ENCODE measurements at regions not wholly inside any gene's neighbourhood (a gene's known extent, or its start where the extent isn't known, plus 50 kb on each side); places are given as distances from the start of the nearest gene placed in this dataset.

GRCh38 chr1:25034736-25035522, 104.9 kb upstream of the RUNX3 start:
- H3K36me3 ChIP-seq (ENCODE audit: control insufficient read depth in 2 of 2, insufficient read depth in 2 of 2, low read length in 1 of 2): no peaks in the 10 kb centered on the region
- H3K27ac ChIP-seq (ENCODE audit: low read depth in 1 of 2, low read length in 1 of 2): no peak overlapping the region
- H3K9me3 ChIP-seq (ENCODE audit: control insufficient read depth in 2 of 2, insufficient read depth in 1 of 2, low read length in 1 of 2): no peaks in the 10 kb centered on the region
- H3K4me3 ChIP-seq (ENCODE audit: low read length in 2 of 2): no peak overlapping the region
- peaks cover 15 to 64% of the 10 kb centered on the region in 2 donors for H3K4me1 ChIP-seq (ENCODE audit: control insufficient read depth in 2 of 2, insufficient read depth in 2 of 2, low read length in 2 of 2)
- H3K27me3 ChIP-seq (ENCODE audit: control insufficient read depth in 2 of 2, insufficient read depth in 1 of 2, low read length in 1 of 2): no peaks in the 10 kb centered on the region
- WGBS: 69% methylated on average over 14 of the region's 14 CpGs
- no peak for DNase-seq (ENCODE audit: low read depth in 6 of 9, low spot score in 9 of 9)

- peaks cover 0 to 4% of the 10 kb centered on the region in 2 donors for H3K27me3 ChIP-seq (ENCODE audit: control insufficient read depth in 2 of 2, insufficient read depth in 1 of 2, low read length in 1 of 2)
- peaks cover 23 to 71% of the 10 kb centered on the region in 2 donors for H3K4me1 ChIP-seq (ENCODE audit: control insufficient read depth in 2 of 2, insufficient read depth in 2 of 2, low read length in 2 of 2)
- H3K9me3 ChIP-seq (ENCODE audit: control insufficient read depth in 2 of 2, insufficient read depth in 1 of 2, low read length in 1 of 2): no peaks in the 10 kb centered on the region
- WGBS: 35% methylated on average over 28 of the region's 28 CpGs
- no peak overlapping the region for H3K4me3 ChIP-seq (ENCODE audit: low read length in 2 of 2)
- DNase-seq (ENCODE audit: low read depth in 6 of 9, low spot score in 9 of 9): peak in 1 of 9 donors; percentile 42
- no peak overlapping the region for H3K27ac ChIP-seq (ENCODE audit: low read depth in 1 of 2, low read length in 1 of 2)
- H3K36me3 ChIP-seq (ENCODE audit: control insufficient read depth in 2 of 2, insufficient read depth in 2 of 2, low read length in 1 of 2): no peaks in the 10 kb centered on the region
Observed at GRCh38 chr1:25033828-25034705, 104.0 kb upstream of the RUNX3 start.

GRCh38 chr1:25033030-25033827, 103.2 kb upstream of the RUNX3 start:
- Histone ChIP-seq H3K27me3 (ENCODE audit: control insufficient read depth in 2 of 2, insufficient read depth in 1 of 2, low read length in 1 of 2) (peaks cover 0 to 9% of the 10 kb centered on the region in 2 donors), H3K27ac (ENCODE audit: low read depth in 1 of 2, low read length in 1 of 2) (no peak overlapping the region), H3K36me3 (ENCODE audit: control insufficient read depth in 2 of 2, insufficient read depth in 2 of 2, low read length in 1 of 2) (no peaks in the 10 kb centered on the region), H3K4me1 (ENCODE audit: control insufficient read depth in 2 of 2, insufficient read depth in 2 of 2, low read length in 2 of 2) (peaks cover 27 to 79% of the 10 kb centered on the region in 2 donors), H3K9me3 (ENCODE audit: control insufficient read depth in 2 of 2, insufficient read depth in 1 of 2, low read length in 1 of 2) (peaks cover 0 to 4% of the 10 kb centered on the region in 2 donors), H3K4me3 (ENCODE audit: low read length in 2 of 2) (no peak overlapping the region)
- 71% methylated on average over 12 of the region's 12 CpGs for WGBS
- no peak for DNase-seq (ENCODE audit: low read depth in 6 of 9, low spot score in 9 of 9)

GRCh38 chr1:25031966-25032667, 102.0 kb upstream of the RUNX3 start:
- H3K27ac ChIP-seq (ENCODE audit: low read depth in 1 of 2, low read length in 1 of 2): peak overlapping the region; percentile 38 to 72
- 41% methylated on average over 21 of the region's 21 CpGs for WGBS
- H3K36me3 ChIP-seq (ENCODE audit: control insufficient read depth in 2 of 2, insufficient read depth in 2 of 2, low read length in 1 of 2): no peaks in the 10 kb centered on the region
- H3K4me3 ChIP-seq (ENCODE audit: low read length in 2 of 2): no peak overlapping the region
- H3K27me3 ChIP-seq (ENCODE audit: control insufficient read depth in 2 of 2, insufficient read depth in 1 of 2, low read length in 1 of 2): peaks cover 0 to 9% of the 10 kb centered on the region in 2 donors
- peaks cover 29 to 79% of the 10 kb centered on the region in 2 donors for H3K4me1 ChIP-seq (ENCODE audit: control insufficient read depth in 2 of 2, insufficient read depth in 2 of 2, low read length in 2 of 2)
- peak in 1 of 9 donors; percentile 58 for DNase-seq (ENCODE audit: low read depth in 6 of 9, low spot score in 9 of 9)
- H3K9me3 ChIP-seq (ENCODE audit: control insufficient read depth in 2 of 2, insufficient read depth in 1 of 2, low read length in 1 of 2): peaks cover 0 to 4% of the 10 kb centered on the region in 2 donors

- H3K27me3 ChIP-seq (ENCODE audit: control insufficient read depth in 2 of 2, insufficient read depth in 1 of 2, low read length in 1 of 2): peaks cover 0 to 9% of the 10 kb centered on the region in 2 donors
- H3K4me1 ChIP-seq (ENCODE audit: control insufficient read depth in 2 of 2, insufficient read depth in 2 of 2, low read length in 2 of 2): peaks cover 29 to 81% of the 10 kb centered on the region in 2 donors
- peaks cover 0 to 4% of the 10 kb centered on the region in 2 donors for H3K9me3 ChIP-seq (ENCODE audit: control insufficient read depth in 2 of 2, insufficient read depth in 1 of 2, low read length in 1 of 2)
- no peak for DNase-seq (ENCODE audit: low read depth in 6 of 9, low spot score in 9 of 9)
- no peaks in the 10 kb centered on the region for H3K36me3 ChIP-seq (ENCODE audit: control insufficient read depth in 2 of 2, insufficient read depth in 2 of 2, low read length in 1 of 2)
- WGBS: 63% methylated on average over 8 of the region's 8 CpGs
- peak overlapping the region in 1 of 2 donors; percentile 38 for H3K27ac ChIP-seq (ENCODE audit: low read depth in 1 of 2, low read length in 1 of 2)
- no peak overlapping the region for H3K4me3 ChIP-seq (ENCODE audit: low read length in 2 of 2)
Observed at GRCh38 chr1:25031601-25031965, 101.5 kb upstream of the RUNX3 start.

- H3K4me3 ChIP-seq (ENCODE audit: low read length in 2 of 2): no peak overlapping the region
- no peak overlapping the region for H3K27ac ChIP-seq (ENCODE audit: low read depth in 1 of 2, low read length in 1 of 2)
- 67% methylated on average over 6 of the region's 6 CpGs for WGBS
- peaks cover 29 to 88% of the 10 kb centered on the region in 2 donors for H3K4me1 ChIP-seq (ENCODE audit: control insufficient read depth in 2 of 2, insufficient read depth in 2 of 2, low read length in 2 of 2)
- H3K9me3 ChIP-seq (ENCODE audit: control insufficient read depth in 2 of 2, insufficient read depth in 1 of 2, low read length in 1 of 2): peaks cover 0 to 4% of the 10 kb centered on the region in 2 donors
- H3K36me3 ChIP-seq (ENCODE audit: control insufficient read depth in 2 of 2, insufficient read depth in 2 of 2, low read length in 1 of 2): no peaks in the 10 kb centered on the region
- no peak for DNase-seq (ENCODE audit: low read depth in 6 of 9, low spot score in 9 of 9)
- peaks cover 0 to 9% of the 10 kb centered on the region in 2 donors for H3K27me3 ChIP-seq (ENCODE audit: control insufficient read depth in 2 of 2, insufficient read depth in 1 of 2, low read length in 1 of 2)
Observed at GRCh38 chr1:25030674-25031589, 100.9 kb upstream of the RUNX3 start.

GRCh38 chr1:25030012-25030411, 99.9 kb upstream of the RUNX3 start:
- no peak for DNase-seq (ENCODE audit: low read depth in 6 of 9, low spot score in 9 of 9)
- Histone ChIP-seq H3K9me3 (ENCODE audit: control insufficient read depth in 2 of 2, insufficient read depth in 1 of 2, low read length in 1 of 2) (peaks cover 0 to 4% of the 10 kb centered on the region in 2 donors), H3K27me3 (ENCODE audit: control insufficient read depth in 2 of 2, insufficient read depth in 1 of 2, low read length in 1 of 2) (peaks cover 0 to 9% of the 10 kb centered on the region in 2 donors), H3K4me3 (ENCODE audit: low read length in 2 of 2) (no peak overlapping the region), H3K4me1 (ENCODE audit: control insufficient read depth in 2 of 2, insufficient read depth in 2 of 2, low read length in 2 of 2) (peaks cover 29 to 95% of the 10 kb centered on the region in 2 donors), H3K27ac (ENCODE audit: low read depth in 1 of 2, low read length in 1 of 2) (no peak overlapping the region), H3K36me3 (ENCODE audit: control insufficient read depth in 2 of 2, insufficient read depth in 2 of 2, low read length in 1 of 2) (no peaks in the 10 kb centered on the region)
- WGBS: 91% methylated on average over 2 of the region's 2 CpGs
